Middle frontal gyrus (tissue), 1 donor: ENCODE measurements at regions not wholly inside any gene's neighbourhood (a gene's known extent, or its start where the extent isn't known, plus 50 kb on each side); places are given as distances from the start of the nearest gene placed in this dataset.
"Not testable (repeated sequence)": the region's sequence is repeated elsewhere in the genome, so short reads cannot be mapped to it uniquely, and the experiment has no call there.

ENCODE experiments used
- DNase-seq: peaks from one replicate; pipeline ENCODE4 v3.0.0-alpha.2; 2015; ENCODE audit warnings: low spot score; ENCODE audit errors: extremely low spot score

DNA sequence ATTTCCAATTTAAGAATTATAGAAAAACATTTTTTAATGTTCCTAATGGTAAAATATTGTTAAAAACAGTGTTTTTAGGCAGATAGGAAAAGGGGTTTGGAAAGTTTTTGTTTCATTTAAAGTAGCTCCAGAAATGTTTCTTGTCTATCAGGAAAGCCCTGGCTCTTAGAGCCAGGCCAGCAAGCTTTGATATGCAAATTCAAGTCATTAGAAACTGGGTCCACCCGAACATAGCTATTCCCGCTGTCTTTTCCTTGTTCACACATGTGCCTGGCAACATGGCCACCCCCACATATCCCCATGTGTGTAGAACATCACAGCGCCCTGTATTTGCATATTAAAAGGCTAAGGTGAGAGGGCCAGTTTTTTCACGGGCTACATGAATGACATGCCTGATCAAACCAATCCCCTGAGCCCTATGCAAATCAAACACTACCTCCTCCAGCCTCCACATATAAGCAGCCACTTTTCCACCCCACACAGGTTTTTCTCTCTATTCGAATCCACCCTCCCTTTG is 925.3 kb upstream of the CDH10 start:
- DNase-seq, result no peak

DNA sequence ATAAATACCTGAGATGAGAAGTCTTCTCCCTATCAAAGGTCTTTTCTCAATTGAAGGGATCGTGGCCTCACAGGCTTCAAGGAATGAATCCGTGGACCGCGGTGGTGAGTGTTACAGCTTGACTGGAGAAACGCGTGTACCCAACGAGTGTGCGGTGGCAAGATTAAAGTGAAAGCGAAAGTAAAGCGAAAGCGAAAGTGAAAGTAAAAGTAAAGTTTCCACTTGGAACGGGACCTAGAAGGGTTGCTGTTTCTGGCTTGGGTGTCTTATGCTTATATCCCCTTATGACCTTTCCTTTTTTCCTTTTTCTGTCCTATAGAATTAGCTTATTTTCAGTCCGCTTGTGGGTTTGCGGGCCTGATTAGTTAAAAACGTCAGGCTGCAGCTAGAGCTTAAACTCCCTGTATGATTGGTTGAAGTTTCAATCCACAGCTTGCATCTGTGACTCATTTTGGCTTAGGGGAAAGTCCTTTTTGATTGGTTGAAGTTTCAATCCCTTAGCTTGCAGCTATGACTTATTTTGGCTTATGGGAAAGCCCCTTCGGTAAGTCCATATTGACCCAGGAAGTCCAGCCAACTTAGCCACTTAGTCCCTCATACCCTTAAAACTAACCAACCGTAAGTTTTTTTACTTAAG is 924.3 kb upstream of the CDH10 start:
- DNase-seq, result no peak

DNA sequence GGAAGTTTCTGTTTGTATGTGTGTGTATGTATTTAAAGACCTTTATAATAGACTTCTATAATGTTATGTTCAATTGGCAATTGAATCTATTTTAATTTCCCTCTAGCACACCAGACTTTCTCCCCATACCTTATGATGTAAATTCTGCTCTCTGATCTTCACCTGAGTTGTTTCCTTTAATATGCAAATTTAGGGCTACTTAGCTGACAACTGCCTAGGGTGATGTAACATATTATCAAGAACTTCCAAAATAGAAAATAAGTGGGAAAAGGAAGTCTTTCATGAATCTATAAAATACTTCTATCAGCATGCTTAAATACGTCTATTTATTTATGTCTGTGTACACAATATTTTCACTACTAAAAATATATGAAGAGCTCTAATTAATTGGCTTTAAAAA is 923.5 kb upstream of the CDH10 start:
- DNase-seq, result no peak

DNA sequence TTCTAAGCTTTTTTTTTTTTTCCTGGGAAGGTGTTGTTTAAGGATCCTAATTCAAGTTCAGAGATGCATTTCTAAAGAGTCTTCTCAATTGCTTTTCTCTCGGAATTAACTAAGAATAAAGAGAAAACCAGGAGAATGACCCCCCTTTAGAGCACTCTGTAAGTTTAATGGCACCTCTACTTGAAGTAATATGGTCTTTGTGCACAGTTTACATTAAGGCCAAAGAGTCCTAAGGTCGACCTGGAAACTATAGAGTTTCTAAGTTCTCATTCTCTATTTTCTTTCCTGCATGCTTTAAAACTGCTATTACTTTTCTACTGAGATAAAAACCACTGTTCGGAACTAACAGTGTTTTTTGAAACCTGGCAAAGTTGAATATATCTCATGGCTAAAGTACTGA is 923.1 kb upstream of the CDH10 start:
- no peak for DNase-seq

DNA sequence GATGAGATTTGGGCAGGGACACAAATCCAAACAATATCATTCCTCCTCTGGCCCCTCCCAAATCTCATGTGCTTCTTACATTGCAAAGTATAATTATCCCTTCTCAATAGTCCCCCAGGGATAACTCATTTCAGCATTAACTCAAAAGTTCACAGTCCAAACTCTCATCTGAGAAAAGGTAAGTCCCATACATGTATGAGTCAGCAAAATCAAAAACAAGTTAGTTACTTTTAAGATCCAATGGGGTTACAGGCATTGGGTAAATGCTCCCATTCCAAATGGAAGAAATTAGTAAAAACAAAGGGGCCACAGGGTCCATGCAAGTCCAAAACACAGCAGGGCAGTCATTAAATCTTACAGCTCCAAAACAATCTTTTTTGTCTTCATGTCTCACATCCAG is 917.9 kb upstream of the CDH10 start:
- no peak for DNase-seq

DNA sequence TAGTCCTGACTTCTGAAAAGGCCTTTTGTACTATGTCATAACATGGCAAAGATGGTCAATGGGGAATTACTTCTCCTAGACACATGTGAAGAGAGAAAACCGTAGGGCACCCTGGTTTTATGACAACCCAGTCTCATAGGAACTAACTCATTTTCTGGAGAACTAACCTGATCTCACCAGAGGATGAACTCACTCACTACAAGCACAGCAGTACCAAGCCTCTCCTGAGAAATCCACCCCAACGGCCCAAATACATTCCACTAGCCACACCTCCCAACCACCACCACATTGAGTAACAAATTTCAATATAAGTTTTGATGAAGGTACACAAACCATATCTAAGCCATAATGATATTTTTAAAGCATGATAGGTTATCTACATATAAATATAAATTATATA is 909.3 kb upstream of the CDH10 start:
- no peak for DNase-seq

DNA sequence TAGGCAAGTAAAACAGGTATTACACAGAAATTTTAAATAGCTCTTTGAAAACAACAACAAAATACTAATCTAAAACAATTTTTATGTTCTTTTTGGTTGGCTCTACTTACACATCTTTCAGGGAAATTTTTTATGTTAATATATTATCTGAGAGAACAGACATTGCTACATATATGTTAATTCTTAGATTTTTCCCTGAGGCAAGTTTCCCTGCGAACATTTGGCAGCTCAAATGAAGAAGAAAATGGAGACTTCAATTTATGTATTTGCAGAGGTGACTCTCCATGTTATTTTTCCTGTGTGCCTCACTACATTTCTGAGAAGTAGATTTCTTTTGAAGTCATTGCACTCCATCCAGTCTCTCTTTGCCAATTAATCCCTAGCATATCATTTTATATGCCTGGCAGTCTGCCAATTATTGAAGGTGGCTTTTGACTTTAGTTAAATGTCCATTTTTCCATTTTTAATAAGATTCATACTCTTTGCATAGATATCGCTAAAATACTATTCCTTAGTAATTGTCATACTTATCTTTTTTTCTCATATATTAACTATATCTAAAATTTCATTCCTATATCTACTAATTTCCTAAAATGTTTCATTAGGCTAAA is 908.2 kb upstream of the CDH10 start:
- no peak for DNase-seq

DNA sequence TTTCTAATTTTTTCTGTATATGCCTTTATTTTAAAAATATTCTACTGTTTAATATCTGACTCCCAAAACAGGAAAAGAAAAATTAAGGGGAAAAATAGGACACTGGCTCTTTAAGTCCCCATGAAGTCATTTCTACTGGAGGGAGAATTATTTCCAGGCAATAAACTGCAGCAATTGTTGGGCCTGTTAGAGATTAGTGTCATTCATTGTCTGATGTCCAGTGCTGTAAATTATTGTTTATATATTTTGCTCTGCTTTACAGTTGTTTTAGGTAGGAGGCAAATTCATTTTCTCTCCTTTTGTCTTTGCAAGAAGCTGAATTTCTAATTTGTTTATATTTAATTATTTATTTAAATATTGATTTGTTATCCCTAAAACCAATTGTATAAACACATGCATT is 906.0 kb upstream of the CDH10 start:
- DNase-seq, result no peak

DNA sequence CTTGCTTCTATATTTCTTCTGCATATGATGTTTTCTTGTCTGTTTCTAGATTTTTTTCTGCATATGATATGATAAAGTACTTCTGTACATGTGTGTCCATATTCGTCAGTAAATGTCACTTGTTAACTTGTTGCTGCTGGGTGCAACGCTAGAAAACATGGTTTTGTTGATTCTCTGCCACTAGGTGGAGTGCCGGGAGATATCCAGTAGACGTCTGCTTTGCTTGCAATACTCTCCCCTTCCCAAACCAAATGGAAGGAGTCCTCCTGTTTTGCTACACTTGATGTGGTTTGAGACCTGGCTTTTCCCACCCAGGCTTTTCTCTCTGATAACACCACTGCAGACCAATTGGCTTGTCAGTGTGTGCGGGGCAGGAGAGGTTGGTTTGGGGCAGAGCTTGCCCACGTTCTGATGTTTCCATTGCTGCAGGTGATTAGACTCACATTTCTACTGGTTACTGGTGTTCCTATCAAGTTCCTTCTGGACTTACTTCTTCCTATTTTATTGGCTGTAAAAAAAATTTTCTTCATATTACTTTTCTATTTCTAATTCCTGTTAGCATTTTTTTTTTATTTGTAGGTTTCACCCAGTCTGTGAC is 900.0 kb upstream of the CDH10 start:
- DNase-seq, result no peak

DNA sequence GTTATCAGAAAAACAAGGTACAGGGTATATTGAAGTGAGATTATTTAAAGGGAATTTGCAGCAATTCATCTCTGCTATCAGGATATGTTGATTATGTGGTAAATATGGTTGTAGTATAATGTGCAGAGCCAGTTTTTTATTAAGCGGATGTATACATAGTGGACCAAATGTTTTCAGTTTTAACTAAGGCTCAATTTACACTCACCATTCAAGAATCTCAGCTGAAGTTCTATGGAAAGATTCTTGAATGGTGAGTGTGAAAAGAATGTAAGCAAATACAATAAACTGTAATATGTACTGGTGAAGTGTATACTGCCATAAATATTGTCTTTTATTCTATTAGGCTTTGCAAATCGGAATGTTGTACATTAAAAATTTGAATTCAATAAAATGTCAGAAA is 895.9 kb upstream of the CDH10 start:
- no peak for DNase-seq

DNA sequence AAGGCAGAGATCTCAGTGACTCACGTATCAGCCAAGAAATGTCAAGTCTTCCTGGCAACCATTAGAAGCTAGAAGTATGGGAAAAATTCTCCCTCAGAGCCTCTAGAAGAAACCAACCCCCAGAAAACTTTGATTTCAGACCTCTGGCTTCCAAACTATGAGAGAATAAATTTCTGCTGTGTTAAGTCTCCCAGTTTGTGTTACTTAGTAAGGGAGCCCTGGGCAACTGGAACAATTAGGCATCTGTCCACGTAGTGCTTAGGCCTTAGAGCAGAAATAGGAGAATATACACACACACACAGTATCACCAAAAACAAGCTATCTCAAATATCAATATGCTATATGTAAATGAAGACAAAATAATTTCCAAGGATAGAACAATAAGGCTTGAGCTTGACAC is 894.8 kb upstream of the CDH10 start:
- DNase-seq, result no peak

DNA sequence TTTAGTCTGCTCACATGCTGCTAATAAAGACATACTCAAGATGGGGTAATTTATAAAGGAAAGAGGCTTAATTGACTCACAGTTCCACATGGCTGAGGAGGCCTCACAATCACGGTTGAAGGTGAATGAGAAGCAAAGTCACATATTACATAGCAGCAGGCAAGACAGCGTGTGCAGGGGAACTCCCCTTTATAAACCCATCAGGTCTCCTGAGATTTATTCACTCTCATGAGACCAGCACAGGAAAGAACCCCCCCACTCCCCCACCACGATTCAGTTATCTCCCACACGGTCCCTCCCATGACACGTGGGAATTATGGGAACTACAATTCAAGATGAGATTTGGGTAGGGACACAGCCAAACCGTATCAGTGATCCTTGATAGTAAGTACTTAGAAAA is 891.7 kb upstream of the CDH10 start:
- not testable (repeated sequence) for DNase-seq

DNA sequence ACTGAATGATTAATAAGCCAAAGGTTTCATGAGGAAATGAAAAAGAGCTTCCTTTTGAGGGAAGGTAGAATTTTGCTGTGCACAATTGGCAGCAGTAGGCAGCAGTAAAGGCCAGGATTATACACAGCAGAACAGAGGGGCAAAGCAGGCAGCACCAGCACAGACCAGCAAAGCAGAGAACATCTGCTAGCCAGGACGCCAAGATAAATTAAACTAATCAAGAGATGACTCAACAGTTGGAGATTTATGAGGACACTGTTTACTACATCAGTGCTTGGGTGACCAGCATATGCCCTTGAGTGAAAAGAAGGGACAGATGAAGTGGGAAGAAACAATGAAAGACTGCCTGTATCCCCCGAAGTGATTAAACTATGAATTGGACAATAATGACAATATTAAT is 871.4 kb upstream of the CDH10 start:
- DNase-seq, result no peak

DNA sequence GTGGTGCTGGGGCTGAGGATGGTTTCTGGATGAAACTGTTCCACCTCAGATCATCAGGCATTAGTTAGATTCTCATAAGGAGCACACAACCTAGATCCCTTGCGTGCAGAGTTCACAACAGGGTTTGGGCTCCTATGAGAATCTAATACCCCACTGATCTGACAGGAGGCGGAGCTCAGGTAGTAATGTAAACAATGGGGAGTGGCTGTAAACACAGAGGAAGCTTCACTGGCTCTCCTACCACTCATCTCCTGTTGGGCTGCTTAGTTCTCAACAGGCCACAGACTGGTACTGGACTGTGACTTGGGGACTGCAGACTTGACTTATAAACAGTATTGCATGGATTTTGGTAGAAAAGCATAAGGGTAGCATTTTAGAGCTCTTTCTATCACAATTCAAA is 870.7 kb upstream of the CDH10 start:
- DNase-seq, result no peak

DNA sequence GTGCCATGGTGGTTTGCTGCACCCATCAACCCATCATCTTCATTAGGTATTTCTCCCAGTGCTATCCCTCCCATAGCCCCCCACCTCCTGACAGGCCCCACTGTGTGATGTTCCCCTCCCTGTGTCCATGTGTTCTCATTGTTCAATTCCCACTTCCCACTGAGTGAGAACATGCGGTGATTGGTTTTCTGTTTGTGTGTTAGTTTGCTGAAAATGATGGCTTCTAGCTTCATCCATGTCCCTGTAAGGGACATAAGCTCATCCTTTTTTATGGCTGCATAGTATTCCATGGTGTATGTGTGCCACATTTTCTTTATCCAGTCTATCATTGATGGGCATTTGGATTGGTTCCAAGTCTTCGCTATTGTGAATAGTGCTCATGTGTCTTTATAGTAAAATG is 865.9 kb upstream of the CDH10 start:
- not testable (repeated sequence) for DNase-seq

DNA sequence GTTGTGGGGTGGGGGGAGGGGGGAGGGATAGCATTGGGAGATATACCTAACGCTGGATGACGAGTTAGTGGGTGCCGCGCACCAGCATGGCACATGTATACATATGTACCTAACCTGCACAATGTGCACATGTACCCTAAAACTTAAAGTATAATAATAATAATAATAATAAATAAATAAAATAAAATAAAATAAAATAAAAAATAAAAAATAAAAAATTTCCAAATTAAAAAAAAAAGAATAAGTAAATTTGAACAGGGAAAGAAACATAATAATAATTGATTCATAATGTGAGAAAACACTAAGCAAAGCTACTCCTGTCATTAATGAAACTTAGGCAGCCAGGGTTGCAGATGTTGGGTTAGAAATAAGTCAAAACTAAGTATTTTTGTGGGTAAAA is 863.2 kb upstream of the CDH10 start:
- DNase-seq, result not testable (repeated sequence)

DNA sequence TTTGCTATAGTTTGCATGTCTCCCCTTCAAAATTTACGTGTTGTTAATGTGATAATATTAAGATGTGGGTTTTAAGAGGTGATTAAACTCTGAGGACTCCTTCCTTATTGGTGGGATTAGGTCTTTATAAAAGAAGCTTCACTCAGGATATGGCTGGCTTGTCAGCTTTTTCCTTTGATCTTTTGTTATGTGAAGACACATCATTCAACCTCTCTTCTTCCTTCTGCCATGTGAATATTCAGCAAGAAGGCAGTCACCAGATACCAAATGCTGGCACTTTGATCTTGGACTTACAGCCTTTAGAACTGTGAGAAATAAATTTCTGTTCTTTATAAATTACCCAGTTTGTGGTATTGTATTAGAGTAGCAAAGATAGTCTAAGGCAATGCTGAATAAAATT is 855.9 kb upstream of the CDH10 start:
- DNase-seq, result no peak

DNA sequence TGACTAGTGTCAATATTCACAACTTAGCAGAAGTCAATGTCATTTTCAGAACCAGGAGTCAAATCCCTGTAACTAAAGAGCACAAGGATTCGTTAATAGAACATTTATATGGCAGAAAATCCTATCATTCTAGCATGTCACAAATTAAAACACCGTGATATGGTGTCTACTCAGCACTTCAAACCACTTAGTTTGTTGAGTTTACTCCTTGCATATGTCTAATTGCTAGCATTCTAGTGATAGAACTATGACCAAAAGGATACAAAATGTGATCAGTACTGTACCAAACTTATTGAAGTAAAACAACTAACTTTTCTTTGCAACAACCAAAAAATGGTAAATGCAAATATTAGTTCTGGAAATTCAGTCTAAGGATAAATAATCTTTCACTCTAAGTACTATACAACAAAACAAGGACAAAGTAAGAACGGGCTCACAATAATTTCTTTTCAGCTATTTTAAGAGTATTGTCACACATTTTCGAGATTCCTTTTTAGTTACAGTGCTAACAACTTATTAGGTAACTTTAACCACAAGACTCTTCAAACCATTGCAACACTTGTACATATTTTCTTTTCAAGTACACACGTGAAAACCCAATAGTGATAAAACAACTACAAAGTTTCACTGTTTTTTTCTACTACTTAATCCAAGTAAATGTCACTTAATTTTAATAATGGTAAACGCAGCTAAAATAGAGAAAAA is 845.2 kb upstream of the CDH10 start:
- DNase-seq, result no peak

DNA sequence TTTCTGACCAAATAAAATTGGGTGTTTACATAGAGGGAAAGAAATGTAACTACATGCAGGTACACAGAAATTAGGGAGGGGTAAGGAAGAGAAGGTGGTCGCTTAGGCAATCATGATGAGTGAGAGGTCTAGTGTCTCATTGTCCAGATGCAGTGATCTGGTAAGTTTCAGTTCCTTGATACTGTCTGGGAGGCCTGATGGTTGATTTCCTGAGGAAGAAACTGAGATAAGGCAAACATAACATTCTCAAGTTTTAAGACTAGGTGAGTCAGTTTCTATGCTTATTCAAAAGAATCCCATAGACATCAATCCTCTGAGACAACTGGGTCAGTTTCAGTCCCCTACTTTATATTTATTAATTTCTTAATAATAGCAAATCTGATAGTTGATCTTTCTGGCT is 843.3 kb upstream of the CDH10 start:
- DNase-seq, result no peak

DNA sequence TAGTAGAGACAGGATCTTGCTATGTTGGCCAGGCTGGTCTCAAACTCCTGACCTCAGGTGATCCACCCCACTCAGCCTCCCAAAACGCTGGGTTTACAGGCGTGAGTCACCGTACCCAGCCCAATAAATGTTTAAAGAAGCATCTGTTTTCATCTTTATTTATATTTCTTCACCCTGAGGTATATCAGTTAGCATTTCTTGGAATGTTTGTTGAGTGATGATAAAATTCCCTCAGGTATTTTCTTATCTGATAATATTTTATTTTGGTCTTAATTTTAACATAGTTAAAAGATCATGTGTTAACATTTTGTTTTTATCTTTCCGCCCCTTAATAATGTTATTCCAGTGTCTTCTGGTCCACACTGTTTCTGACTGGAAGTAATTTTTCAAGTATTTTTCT is 839.6 kb upstream of the CDH10 start:
- DNase-seq, result no peak

DNA sequence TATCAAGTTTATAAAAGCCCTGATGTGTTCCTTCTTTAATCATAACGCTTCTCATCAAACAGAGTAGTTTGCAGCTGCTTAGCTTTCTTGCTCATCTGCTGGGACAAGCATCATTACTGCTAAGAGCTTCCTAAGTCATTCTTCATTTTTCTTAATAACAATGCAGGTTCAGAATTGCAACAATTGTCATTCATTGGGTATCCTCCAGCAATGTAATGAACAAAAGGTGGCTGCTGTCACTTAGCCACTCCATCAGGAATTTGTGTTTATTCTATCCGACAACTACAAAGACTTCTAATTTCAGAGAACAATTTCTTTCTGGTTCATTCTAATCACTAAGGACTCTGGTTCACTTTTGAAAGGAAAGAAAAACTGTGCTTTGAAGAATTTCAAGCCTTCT is 836.7 kb upstream of the CDH10 start:
- no peak for DNase-seq

DNA sequence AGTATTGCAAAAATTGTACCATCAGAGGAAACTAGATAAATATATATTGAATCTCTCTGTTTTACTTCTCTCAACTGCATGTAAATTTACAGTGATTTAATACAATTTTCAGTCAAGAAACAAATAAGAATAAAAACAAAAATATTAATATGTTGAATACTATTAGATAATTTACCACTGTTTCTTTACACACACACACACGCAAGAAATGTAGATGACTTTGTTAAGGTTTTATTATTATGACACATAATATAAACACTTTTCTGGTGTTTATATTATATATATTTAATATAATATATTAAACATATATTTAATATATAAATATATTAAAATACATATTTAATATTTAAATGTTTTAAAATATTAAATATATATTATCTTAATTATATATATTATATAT is 814.3 kb upstream of the CDH10 start:
- DNase-seq, result no peak
